ENCODE measurements at regions not wholly inside any gene's neighbourhood (a gene's known extent, or its start where the extent isn't known, plus 50 kb on each side); places are given as distances from the start of the nearest gene placed in this dataset.

- CTCF ChIA-PET, result interaction anchor here (0.6 kb wide), 1 partner anchor 145 kb away, joined by 3 read pairs; no protein-coding TSS in a partner anchor
- TF ChIP-seq CTCF (IDR thresholded peaks at IDR 0.05; ENCODE audit: unreplicated experiment), result no peak
- H3K36me3 Mint-ChIP-seq (ENCODE audit: insufficient read depth, unreplicated experiment), result no peaks in the 10 kb centered on the region
- H3K9me3 Mint-ChIP-seq (ENCODE audit: unreplicated experiment), result no peaks in the 10 kb centered on the region
- H3K4me3 Mint-ChIP-seq (ENCODE audit: unreplicated experiment), result no peak overlapping the region
- H3K27me3 Mint-ChIP-seq (ENCODE audit: insufficient read depth, unreplicated experiment), result no peaks in the 10 kb centered on the region
- no peak overlapping the region for H3K27ac Mint-ChIP-seq (ENCODE audit: low read depth, unreplicated experiment)
- no peak for DNase-seq (ENCODE audit: unreplicated experiment)
- intact Hi-C loops (cut with micrococcal nuclease), result no loop called here
- BruUV-seq (replicated peaks), result no TSS peak
- POLR2A ChIA-PET, result interaction anchor here (1.1 kb wide), 1 partner anchor 14 kb away, joined by 3 read pairs; no protein-coding TSS in a partner anchor
- no peaks in the 10 kb centered on the region for H3K4me1 Mint-ChIP-seq (ENCODE audit: insufficient read depth, unreplicated experiment)
Observed at GRCh38 chr13:109881961-109882558, 95.7 kb upstream of the IRS2 start.

- no peak for DNase-seq (ENCODE audit: unreplicated experiment)
- ChIA-PET CTCF (no interaction called here), POLR2A (no interaction called here)
- Mint-ChIP-seq H3K4me1 (ENCODE audit: insufficient read depth, unreplicated experiment) (no peaks in the 10 kb centered on the region), H3K27me3 (ENCODE audit: insufficient read depth, unreplicated experiment) (no peaks in the 10 kb centered on the region), H3K27ac (ENCODE audit: low read depth, unreplicated experiment) (no peak overlapping the region), H3K36me3 (ENCODE audit: insufficient read depth, unreplicated experiment) (no peaks in the 10 kb centered on the region), H3K9me3 (ENCODE audit: unreplicated experiment) (no peaks in the 10 kb centered on the region), H3K4me3 (ENCODE audit: unreplicated experiment) (no peak overlapping the region)
- no peak for TF ChIP-seq CTCF (IDR thresholded peaks at IDR 0.05; ENCODE audit: unreplicated experiment)
- BruUV-seq (replicated peaks), result no TSS peak
- intact Hi-C loops (cut with micrococcal nuclease), result no loop called here
Observed at GRCh38 chr13:109881347-109881725, 95.0 kb upstream of the IRS2 start.

GRCh38 chr13:109880371-109881346 is 94.3 kb upstream of the IRS2 start:
- ChIA-PET CTCF (no interaction called here), POLR2A (no interaction called here)
- H3K4me1 Mint-ChIP-seq (ENCODE audit: insufficient read depth, unreplicated experiment), result peaks cover under 1% of the 10 kb centered on the region
- no TSS peak for BruUV-seq (replicated peaks)
- no peak overlapping the region for H3K27ac Mint-ChIP-seq (ENCODE audit: low read depth, unreplicated experiment)
- no peaks in the 10 kb centered on the region for H3K27me3 Mint-ChIP-seq (ENCODE audit: insufficient read depth, unreplicated experiment)
- intact Hi-C loops (cut with micrococcal nuclease), result no loop called here
- DNase-seq (ENCODE audit: unreplicated experiment), result no peak
- no peak for TF ChIP-seq CTCF (IDR thresholded peaks at IDR 0.05; ENCODE audit: unreplicated experiment)
- H3K4me3 Mint-ChIP-seq (ENCODE audit: unreplicated experiment), result no peak overlapping the region
- H3K9me3 Mint-ChIP-seq (ENCODE audit: unreplicated experiment), result no peaks in the 10 kb centered on the region
- H3K36me3 Mint-ChIP-seq (ENCODE audit: insufficient read depth, unreplicated experiment), result no peaks in the 10 kb centered on the region

GRCh38 chr13:109879338-109879737 is 93.0 kb upstream of the IRS2 start:
- DNase-seq (ENCODE audit: unreplicated experiment), result no peak
- Mint-ChIP-seq H3K27ac (ENCODE audit: low read depth, unreplicated experiment) (no peak overlapping the region), H3K4me3 (ENCODE audit: unreplicated experiment) (no peak overlapping the region), H3K36me3 (ENCODE audit: insufficient read depth, unreplicated experiment) (no peaks in the 10 kb centered on the region), H3K4me1 (ENCODE audit: insufficient read depth, unreplicated experiment) (peaks cover 13% of the 10 kb centered on the region), H3K9me3 (ENCODE audit: unreplicated experiment) (no peaks in the 10 kb centered on the region), H3K27me3 (ENCODE audit: insufficient read depth, unreplicated experiment) (no peaks in the 10 kb centered on the region)
- intact Hi-C loops (cut with micrococcal nuclease), result no loop called here
- TF ChIP-seq CTCF (IDR thresholded peaks at IDR 0.05; ENCODE audit: unreplicated experiment), result no peak
- POLR2A ChIA-PET, result no interaction called here
- CTCF ChIA-PET, result no interaction called here
- no TSS peak for BruUV-seq (replicated peaks)

All from MCF 10A (cell line).